SKM-1 (cell line): ENCODE measurements at regions not wholly inside any gene's neighbourhood (a gene's known extent, or its start where the extent isn't known, plus 50 kb on each side); places are given as distances from the start of the nearest gene placed in this dataset.

Experiments used
- DNase-seq: peaks from one replicate; lab custom pipeline; 2025; ENCODE audit not compliant: unreplicated experiment; lab: John Stamatoyannopoulos, UW

DNA sequence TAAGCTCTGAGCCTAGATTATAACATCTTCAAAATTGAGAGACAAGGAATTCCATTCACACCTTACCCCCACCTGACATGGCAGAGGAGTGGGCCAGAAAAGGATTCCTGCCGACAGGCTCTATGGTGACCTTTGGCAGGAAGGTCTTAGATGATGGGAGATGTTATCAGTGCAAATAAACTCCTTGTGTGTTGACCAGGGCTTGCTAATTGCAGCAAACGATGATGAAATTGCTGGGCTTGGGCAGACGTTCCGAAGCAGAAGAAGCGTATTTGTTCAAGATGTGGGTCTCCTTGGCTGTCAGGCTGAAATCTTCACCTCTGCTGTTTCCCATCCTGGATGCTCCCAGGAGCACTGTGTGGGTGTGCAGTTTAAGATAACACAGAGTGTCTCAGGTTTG, 183.7 kb upstream of the CADM1 start:
- DNase-seq: no peak

DNA sequence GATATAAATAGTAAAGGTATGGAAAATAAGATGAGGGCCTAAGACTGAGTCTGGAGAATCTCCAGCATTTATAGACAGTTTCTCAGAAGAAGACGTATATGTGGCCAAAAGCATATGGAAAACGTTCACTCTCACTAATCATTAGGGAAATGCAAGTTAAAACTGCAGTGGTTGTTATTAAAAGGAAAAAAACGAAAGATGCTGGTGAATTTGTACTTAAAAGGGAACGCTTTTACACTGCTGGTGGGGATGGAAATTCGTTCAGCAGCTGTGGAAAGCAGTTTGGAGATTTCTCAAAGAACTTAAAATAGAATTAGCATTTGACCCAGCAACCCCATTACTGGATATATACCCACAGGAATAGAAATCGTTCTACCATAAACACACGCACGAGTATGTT, 180.5 kb upstream of the CADM1 start:
- no peak for DNase-seq

DNA sequence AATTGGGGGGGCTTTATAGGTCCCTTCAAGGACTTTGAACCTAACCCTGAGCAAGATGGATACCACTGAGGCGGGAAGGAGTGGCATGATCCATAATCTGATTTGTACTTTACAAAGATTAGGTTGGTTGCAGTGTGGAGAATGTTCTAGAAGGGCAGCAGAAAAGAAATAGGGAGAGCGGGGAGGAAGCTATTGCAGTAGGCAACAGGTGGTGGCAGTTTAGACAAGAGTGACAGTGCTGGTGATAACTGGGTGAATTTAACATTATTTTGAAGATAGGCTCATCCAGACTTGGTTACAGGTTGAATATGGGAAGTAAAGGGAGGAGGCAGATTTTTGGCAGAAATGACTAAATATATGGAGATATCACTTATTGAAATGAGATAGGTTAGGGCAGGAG, 179.9 kb upstream of the CADM1 start:
- DNase-seq: no peak

DNA sequence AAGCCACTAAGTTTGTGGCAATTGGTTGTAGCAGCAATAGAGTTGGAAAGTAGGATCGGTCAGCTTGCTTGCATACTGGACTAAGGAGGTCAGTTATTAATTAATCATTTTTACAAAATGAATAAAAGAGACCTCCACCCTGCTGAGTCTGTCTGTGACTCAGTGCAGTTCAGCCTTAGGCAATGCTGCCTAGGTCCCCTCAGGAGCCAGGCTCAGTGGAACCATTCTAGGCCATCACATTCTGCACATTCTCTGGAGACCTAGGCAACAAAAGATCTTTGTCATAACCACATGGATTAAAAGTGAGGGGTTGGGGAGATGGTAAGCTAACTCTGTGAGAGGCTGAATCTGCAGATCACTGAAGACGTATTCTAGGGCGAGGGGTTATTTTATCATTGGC, 178.7 kb upstream of the CADM1 start:
- DNase-seq: no peak

DNA sequence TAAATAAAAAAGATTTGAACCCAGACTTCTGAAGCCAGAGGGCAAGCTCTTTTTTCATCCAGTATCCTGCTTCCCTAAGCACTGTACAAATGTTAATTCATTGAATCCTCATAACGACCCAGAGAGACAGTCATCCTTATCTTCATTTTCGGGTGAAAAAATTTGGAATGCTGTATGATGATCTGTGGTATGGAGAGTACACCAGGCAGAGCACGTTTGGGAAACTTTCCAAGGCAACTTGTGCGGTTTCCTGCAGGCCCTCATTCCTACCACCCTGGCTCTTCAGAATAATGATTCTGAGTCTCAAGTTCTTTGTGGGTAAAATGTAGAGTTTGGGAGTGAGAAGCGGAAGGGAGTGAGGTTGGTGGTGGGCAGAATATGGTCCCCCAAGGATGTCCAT, 177.9 kb upstream of the CADM1 start:
- no peak for DNase-seq

DNA sequence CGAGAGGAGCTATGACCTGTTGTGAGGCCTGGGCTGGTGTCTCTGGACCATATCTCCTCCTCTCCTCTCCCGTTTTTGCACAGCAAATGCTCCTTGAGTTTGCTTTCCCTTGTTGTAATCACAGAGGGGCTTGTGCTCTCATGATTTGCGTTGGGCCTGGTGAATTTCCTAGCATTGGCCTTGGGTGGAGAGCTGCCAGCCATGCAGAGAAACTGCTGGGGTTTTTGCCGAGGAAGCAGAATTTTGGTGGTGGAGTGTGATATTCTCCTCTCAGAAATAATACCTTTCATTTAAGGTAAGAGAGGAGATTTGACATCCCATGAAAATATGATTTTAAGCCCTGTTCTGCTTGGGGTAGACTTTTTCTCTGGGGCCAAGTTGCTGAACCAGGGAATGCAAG, 175.7 kb upstream of the CADM1 start:
- no peak for DNase-seq

DNA sequence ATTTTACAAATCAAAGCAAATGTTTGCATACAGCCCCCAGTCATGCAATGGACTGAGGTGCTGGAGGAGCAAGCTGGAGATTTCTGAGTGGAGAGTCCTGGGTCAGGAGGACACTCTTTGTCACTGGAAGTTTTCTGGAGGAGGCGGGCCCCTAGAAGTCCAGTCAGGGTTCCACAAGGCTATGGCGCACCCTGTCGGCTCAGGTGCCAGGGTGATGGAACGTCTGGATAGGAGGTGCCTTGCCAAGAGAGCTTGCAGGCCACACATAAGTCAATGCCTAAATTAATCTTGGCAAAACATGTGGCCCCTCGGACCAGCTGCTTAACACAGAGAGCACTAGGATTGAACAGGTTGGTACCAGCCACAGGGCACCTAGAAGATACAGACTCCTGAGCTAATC, 174.7 kb upstream of the CADM1 start:
- no peak for DNase-seq

DNA sequence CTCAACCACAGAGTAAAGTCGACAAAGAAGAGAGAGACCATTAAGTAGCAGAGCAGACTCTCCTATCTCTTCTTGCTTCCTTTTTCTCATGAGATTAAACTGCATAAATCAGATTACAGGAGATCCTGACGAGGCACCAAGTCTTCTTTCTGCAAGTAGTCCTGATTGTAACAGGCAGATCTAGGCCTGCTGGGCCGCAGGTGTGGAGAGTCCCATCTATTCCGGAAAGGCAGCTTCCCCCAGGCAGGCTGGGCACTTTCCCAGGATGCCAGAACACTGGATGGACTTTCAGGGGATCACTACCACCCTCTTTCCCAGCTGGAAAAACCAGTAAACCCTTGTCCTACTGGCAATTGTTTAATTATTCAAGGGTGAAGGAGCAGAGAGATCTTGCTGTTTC, 173.0 kb upstream of the CADM1 start:
- DNase-seq: no peak

DNA sequence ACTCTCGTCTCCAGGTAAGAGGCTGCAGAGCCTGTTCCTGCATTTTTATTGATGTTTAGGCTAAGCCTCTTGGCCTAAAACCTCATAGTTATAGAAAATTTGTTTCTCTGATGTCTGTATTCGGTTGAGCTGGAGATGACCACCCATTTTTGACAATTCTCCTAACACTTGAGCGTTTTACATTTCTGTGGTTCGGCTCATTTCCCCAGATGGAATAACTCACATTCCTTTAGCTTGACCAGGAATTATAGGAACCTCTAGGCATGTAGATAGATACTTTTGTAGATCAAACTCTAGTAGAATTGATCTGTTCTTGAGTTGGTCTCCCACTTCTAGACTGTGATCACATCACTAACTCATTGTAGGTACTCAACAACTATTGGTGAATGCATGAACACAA, 172.6 kb upstream of the CADM1 start:
- no peak for DNase-seq

DNA sequence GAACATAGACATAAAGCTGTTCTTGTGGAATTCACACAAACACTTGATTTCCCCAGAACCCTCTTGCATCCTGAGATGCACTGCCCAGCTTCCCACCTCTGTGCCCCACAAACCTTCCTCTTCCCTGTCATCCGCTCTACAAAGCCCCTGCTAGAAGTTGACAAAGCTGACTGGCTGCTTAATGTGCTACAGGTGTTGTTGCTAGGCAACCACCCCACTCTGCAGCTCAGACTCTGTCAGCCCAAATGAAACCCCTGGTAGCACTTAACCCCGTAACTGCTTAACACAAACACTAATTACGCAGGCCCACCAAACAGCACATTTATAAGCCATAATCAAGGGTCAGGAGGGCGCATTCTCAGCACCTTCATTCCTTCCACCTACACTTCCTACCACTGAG, 172.0 kb upstream of the CADM1 start:
- no peak for DNase-seq

DNA sequence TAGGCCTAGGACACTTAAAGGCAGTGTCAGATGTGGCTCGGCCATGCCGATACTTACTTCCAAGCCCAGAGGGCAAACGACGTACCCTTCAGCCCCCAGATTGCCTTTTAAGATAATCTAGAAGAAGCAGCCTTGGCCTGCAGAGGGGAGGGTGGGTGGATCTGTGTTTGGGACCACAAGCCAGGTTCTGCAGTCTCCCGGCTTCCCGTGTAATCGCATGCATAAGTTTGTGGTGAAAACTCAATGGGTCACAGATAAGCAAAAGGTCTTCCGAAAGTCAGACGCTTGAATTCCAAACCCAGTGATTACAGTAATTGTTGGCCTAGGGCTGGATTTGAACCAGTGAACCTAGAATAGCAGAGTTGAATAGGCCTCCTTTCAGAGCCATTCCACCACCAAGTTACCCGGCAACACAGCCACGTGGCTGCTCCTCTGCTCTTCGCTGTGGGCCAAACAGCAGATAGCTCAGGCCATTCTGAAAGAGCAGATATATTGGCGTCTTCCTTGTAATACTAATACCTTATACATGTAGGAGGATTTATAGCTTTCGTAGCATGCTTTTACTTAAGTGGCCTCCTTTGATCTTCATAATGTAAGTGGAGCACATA, 170.8 kb upstream of the CADM1 start:
- DNase-seq: no peak

DNA sequence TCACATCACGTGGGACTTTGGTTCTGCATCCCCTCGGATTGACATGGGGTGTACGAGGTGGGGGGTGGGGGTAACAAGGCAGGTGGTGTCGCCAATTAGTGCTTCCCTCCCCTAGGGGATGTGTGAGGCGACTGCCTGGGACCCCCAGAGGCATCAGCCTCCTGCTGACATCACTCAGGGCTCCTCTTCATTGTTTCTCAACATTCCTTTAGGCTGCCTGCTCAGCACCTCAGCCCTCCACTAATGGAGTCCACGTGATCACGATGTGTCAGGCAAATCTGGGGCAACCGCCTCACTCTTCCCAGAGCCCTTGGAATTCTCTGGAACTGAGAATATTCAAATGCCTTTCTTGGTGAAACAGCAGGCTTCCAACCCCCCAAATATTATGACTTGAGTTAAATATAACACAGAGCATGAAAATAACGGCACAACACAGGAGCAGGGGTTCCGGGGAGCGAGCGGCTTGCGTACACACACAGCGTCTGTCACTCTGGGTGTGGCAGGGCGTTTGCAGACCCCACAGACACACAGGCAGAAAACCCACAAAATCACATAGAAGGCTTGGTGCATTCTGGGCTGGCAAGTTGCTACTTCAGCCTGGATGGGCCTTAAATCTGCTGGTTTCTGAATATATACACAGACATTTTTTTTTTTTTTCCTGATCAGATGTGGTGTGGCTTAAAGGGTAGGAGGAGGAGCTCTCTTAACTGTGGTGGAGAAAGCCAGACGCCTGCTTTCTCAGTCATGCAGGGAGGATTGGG, 170.1 kb upstream of the CADM1 start:
- DNase-seq: no peak

DNA sequence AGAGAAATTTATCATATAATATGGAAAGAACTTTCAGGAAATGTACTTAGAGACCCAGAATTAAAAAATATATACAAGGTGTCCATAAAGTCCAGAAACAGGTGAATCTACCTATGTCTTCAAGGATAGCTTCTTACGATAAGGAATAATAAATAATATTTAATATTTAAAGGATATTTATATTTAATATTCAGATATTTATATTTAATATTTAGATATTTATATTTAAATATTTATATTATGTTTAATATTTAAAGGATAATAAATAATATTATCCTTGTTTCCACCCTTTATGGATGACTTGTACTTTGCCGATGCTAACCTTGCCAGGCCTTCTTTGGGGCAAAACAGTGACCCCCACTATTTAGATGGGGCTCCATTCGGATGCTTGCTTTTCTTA, 169.5 kb upstream of the CADM1 start:
- no peak for DNase-seq

DNA sequence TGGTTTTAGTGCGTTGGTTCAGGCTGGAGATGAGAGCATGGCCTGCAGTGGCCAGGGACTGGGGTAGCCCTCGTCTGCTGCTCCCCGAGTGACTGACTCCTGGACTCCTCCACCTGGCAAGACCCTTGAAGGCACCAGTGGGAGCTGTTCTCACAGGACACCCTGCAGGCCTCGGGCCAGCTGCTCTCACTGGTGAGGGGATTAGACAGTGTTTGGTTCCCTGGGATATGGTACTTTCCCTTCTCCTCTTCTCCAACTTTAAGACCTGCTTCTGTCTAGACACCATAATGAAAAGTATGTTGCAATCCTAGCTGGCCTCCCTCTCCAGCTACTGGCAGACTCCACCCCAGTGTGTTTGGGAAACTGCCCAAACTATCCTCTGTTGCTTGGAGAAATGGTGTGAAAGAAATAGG, 168.8 kb upstream of the CADM1 start:
- DNase-seq: no peak

DNA sequence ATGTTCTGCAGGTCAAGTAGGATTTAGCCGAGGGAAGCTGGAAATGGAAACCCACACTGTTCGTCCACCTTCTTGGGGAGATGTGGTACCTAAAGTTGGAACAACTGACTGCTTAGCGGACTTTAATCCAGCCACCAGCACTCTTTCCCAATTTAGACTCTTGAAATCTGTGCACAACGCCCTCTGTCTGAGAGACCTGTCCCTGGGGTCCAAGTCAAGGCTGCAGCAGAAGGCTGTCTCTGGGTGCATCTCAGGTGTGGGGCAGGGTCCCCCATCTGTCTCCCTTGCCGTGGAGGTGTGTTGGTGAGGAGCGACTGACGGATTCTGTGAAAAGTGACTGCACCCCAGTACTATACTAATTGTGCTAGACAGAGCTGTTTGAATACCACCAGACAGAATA, 168.2 kb upstream of the CADM1 start:
- DNase-seq: no peak

DNA sequence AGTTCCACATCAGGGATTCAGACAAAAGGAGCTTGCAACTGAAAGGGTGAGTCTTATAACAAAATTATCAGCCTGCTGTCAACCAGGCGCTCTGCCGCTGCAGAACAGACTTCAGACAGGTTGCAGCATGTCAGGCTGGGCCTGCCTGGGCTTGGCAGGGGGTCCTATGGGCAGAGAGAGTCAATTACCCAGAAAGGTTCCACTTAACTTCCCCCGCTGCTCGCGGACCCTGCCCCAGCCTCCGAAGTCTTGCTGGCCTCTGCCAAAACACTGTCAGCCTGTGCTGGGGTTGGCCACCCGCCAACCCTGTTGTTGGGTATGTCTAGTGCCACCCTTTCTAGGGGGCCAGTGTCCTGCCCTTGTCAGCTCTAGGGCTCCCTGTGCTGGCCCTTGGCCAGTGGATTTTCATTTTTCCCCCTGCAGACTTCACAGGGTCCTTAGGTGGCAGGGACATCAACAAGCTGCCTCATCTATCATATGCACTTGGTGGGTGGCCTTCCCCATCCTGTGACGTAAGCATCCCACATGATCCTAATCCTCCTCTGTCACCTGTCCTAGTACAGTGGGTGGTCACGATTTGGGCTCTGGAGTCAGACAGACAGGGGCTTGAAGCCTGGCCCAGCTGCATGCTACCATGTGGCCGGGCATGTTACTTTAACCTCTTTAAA, 166.5 kb upstream of the CADM1 start:
- no peak for DNase-seq

DNA sequence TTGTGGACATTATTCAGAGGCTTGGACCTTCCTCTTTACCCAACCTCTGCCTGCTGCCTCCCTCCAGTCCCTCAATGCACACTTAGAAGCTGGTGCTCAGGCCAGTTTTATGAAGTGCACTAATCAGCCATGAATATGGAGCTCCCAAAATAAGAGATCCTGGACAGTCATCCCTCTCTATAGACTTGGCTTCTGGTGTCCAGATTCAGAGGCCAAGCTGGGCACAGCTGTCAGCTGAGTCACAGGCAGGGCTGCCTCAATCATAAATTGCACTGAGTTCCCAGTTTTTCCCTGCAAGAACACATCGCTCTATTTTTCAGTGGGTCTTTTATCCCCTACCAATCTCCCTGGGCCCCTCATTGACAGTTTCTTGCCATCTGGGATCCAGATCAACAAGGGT, 161.7 kb upstream of the CADM1 start:
- DNase-seq: no peak

DNA sequence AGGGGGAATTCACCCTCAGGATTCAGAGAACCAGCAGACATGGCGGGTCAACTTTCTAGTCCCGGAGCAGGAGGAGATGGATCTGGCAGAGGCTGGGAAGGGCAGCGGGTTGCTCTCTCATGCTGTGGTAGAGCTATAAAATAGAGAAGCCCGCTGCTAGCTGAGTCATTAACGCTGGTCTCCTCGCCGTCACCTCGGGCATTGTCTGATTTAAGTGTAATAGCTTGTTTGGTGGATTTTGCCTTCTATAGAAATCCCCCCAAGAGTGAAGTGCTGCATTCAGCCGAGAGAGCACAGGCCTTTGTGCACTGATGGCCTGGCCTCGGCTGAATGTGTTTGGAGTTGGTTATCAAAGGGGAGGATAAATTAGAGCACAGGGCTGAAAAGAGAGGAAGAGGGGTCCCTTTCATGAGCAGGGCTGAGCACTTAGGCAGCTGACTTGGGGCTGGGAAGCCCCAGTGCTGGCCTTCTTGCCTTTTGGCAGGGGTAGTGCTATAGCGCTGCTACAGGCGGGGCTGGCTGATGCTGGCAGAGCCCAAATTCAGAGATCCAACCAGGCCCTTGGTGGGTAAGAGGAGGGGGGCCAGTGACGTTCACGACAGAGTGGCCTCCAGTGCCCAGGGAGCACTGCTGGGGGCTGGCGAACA, 161.1 kb upstream of the CADM1 start:
- no peak for DNase-seq

DNA sequence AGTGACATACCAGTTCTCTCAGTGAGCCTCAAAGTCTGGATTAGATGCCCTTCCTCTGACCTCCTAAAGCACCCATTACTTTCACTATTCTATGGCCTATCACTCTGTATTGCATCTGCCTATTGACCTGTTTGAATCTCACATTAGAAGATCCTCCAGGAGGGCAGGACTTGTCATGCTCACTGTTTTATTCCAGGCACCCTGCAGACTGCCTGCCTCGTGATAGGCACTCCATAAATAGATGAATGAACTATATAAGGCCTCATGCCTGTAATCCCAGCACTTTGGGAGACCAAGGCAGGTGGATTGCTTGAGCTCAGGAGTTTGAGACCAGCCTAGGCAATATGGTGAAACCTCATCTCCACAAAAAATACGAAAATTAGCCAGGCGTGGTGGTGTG, 160.1 kb upstream of the CADM1 start:
- no peak for DNase-seq

DNA sequence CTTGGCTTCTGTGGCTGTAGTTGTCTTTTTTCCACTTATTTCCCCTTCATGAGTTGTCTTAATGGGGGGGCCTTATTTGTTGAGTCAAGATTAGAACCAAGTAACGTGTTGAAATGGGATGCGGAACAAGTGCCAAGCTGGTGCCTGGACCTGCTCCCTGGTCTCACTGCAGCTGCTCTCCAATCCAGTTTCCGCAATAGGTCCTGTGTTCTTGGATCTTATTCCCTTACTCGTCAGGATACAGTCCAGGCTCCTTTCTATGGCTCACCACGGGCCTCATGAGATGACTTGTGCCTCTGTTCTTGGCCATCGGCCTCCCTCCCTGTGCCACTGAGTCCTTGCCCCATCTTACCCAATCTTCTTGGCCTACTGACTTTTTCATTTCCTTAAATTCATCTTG, 159.6 kb upstream of the CADM1 start:
- no peak for DNase-seq

DNA sequence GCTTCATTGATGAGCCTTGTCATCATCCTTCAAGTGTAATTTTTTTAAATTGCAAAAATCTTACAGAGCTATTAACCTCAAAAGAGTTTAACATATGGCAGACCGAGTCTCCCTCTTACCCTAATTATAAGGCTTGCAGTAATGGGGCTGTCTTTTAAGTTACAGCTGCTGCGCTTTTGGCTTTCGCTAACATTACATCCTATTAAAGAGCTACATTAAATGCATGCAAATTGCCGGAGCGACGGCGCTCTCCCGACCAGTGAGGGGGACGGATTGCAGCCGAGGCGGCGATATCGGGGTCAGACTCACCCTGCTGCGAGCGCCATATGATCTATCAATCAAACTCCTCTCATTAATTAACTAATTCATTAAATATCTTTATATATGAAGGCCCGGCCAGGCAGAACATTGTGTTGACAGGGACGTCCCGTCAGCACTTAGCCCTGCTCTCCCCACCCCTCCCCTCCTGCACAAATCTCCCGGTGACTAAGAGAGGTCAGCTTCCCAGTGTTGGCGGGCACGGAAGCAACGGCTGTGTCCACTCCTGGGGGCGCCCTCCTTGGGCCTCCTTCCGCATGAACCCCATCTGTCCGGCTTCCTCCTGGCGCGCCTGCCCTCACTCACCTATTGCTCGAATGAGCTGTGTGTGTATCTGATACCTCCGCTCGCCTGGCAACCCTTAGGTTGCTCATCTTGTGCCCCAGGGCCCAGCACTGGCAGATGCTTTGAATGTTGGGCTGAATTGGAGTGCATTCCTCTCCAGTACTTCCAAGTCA, 156.0 kb upstream of the CADM1 start:
- DNase-seq: no peak
